Activated CD4-positive, alpha-beta T cell treated with anti-CD3 and anti-CD28 coated beads for 24 hours (primary cell): ENCODE measurements at regions not wholly inside any gene's neighbourhood (a gene's known extent, or its start where the extent isn't known, plus 50 kb on each side); places are given as distances from the start of the nearest gene placed in this dataset.

Experiments
- DNase-seq, 2 donors: peaks; one replicate each; pipeline ENCODE4 v3.0.0-alpha.2; 2020; ENCODE audit warnings: low read depth in 2 of 2

DNA sequence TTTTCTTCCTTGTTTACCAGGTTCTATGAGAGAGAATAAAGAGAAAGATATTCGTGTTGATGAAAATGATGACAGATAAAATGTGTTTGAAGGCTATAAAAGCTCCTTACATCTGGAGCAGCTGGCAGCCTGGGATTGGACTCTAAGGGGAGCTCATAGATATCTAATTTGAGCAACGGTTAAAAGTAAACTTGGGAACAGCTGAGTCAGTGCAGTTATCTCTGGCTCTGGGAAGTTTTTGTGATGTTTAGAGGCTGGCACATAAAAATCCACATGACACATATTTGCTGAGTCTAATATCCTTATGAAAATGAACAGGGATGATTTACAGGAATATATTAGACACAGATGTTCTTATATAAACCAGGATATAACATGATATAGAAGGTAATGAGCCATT lies 331.8 kb upstream of the TENM3 start:
- no peak for DNase-seq

DNA sequence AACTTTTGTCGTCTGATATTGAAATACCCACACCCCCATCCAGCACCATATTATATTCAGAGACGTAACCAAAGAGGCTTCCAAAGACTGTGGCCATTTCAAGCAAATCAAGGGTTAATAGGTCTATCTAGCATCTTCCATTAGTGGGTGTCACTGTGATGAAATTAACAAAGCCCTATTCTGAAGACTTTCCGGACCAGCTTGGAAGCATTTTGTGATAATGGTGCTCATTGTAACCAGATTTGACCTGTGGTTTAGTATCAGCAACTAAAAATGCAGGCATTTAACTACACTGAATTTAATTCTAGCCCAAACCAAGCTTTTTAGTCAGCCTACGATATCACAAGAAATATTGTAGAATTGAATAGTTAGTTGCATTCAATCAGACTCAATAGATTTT lies 309.7 kb upstream of the TENM3 start:
- DNase-seq, result no peak

DNA sequence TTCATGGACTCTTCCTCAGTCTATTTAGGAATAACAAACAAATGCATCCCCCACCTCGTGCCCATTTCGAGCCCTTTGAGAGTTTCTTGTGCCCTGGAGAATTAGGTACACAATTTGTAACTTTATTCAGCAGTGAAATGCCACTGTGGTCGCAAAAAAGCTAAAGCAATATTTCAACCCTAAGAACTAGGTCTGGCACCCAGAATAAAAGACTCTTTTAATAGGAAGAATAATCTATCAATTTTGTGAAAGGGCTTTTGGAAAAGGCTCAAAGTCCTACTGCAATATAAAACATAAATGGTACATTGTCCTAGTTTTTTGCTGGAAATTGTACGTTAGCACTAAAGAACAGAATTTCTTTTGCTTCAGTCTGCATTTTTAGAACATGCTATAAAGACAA lies 304.6 kb upstream of the TENM3 start:
- no peak for DNase-seq

DNA sequence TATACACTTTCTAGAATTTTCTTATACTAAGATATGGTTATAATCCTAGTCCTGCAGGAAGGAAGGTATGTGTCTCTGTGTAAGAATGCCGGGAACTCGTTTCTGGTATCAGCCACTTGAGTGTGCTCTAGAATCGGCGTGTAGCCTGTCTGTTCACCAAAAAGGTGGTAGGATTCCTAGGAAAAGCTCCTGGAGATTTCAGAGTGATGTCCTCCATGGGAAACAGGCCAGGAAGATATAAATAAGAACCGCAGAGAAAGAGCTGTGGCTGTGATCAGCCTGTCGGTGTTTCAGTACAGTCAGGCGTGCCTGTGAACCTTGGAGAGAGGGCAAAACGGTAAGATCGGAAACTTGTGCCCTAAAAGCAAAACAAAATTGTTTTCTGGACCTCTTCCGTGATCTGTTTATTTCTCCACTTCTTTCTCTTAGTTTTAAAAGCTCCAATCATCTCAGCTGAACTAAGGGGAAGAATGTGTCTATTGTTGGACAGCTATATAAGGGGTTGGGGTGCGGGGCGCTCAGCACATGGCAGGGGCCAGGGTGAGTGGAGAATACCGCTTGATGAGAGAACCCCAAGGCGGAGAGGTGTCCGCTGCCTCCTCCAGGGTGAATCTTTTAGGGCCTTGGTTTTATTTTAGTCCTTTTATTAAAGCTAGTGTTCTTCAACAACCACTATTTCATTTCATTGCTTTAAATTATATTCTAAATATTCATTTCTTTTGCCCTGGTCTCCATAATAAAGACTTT lies 303.8 kb upstream of the TENM3 start:
- no peak for DNase-seq

DNA sequence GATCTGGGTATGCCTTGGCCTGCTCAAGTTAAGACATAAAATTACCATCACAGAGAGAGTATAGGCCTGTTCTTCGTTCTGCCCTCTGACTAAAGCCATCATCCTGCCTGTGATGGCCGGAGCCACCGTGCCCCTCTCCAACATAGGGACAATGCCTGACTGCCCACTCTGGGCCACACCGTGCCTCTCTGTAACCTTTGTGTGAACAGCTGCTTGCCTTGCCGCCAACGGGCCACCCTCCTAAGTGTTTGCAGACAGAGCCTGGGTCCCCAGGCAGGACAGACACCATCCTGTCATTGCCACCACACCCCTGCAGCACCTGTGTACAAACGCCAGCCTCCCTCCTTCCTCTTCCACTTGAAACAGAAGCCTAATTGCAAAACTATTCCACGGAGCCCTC lies 298.7 kb upstream of the TENM3 start:
- no peak for DNase-seq

DNA sequence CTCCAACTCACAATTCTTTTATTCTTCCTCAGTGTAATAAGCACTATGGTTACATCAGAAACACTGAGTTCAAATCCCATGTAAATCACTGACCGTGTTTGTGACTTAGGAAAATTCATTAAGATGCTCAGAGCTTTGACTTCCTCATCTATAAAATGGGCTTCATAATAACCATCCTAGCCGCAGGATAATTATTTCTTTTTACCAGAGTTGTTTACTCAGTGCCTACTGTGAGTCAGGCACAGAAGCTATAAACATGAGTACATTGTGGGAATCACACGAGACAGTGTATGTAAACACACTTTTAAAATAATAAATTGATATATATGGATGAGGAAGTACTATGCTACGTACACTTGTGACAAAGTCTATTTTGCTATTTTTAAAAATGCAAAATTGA lies 296.3 kb upstream of the TENM3 start:
- DNase-seq, result no peak

DNA sequence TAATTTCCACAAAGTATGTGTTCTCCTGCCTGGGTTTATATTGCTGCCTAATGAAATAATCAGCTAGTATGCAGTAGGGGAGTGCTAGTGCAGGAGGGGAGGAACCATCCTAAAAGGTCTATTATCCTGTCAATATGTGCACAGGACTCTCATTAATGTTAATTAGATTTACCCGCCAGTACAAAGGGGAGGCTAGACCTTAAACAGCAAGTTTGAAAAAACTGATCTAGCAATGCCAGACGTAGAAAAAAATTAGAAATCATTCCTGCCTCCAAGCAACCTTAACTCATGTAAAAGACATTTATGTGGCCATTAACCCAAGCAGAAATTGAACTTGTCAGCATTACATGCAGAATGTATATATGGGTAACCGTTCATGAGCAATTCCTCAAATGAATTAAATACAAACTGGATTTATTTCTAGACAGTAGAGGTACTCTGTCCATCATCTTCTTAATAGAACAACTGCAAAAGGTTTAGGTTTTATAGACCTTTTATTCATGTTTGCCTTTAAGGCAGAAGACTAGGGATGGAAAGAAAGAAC lies 294.3 kb upstream of the TENM3 start:
- DNase-seq, result no peak

DNA sequence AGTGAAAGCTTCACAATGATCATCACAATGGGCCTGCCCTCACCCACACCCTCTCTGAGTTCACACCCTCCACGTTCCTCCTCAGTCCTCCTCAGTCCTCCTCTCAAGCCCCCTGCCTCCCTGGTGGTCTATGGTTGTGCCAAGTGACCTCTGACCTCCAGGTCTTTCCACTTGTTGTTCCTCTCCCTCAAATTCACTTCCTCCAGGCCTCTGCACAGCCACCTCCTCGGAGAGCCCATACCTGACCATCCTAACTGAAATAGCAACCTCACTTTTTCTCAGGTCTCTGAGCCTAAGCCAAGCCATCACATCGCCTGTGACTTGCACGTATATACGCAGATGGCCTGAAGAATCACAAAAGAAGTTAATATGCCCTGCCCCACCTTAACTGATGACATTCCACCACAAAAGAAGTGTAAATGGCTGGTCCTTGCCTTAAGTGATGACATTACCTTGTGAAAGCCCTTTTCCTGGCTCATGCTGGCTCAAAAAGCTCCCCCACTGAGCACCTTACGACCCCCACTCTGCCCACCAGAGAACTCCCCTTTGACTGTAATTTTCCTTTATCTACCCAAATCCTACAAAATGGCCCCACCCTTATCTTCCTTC lies 293.4 kb upstream of the TENM3 start:
- no peak for DNase-seq

DNA sequence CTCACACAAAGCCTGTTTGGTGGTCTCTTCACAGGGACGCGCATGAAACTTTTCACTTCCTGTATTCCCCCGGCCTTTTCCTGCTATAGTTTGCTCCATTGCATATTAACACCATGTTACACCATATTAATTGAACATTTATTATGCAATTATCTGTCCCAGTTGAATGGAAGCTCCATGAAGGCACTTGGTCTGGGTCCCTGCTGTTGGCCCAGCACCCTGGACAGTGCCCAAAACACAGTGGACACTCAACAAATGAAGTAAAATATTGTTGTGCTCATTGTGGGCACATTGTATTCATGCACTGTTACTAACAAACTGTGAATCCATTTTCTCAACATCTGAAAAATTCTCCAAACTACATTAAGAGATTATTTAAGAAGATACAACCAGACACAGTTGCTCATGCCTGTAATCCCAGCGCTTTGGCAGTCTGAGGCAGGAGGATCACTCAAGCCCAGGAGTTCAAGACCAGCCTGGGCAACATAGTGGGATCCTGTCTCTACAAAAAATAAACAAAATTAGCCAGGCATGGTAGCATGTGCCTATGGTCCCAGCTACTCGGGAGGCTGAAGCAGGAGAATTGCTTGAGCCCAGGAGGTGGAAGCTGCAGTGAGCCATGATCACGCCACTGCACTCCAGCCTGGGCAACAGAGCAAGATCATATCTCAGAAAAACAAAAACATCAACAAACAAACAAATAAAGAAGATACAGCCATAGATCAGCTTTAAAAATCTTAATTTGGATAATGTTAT lies 292.7 kb upstream of the TENM3 start:
- DNase-seq, result no peak

DNA sequence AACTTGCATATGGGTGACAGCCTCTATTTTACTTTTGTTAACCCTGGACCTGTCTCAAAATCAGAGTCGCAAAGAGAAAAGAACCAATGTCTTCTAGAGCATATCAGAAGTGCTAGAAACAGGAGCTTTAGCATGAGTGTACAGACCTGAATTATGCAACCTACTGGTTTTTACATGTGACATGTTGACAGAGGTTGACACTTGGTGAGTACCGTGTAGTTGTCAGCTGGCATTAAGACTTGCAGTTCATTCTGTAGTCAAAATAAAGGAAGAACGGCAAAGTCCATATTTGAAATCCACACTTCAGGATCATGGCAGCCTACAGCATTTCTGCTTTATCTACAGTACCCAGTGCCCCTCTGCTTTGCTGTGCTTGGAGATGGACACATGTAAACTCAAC lies 291.9 kb upstream of the TENM3 start:
- DNase-seq, result no peak

DNA sequence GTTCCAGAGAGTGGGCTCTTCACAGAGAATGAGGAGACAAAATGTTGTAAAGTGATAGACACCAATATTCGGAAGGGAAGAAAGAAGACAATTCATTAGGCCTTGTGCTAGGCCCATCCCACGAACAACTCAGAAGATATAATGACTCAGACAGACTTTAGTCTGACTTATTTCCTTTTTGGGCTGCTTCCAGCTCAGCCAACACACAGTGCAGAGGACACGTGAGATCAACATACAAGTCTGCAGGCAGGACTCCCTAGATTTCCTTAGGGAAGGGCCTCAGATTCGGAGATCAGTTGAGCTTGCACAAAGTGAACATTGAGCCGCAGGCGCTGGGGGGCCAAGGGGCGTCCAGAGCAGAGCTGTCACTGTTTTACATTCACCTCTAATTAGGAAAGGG lies 290.7 kb upstream of the TENM3 start:
- no peak for DNase-seq

DNA sequence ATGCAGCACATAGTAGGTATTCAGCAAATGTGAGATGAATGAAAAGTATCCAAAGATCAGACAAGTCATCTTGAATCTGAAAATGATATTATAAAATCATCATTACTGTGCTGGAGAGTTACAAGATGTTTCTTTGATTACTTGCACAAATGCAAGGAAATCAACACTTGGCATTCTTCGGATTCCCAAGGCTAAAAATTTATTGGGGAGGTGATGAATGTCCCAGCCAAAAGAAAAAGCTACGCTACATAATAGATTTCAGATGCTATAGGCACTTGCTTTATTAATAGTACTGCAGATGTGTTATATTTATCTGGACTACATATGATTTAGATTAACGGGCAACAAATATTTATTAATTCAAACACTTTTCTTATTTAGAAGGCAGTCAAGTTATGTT lies 286.7 kb upstream of the TENM3 start:
- DNase-seq, result no peak

DNA sequence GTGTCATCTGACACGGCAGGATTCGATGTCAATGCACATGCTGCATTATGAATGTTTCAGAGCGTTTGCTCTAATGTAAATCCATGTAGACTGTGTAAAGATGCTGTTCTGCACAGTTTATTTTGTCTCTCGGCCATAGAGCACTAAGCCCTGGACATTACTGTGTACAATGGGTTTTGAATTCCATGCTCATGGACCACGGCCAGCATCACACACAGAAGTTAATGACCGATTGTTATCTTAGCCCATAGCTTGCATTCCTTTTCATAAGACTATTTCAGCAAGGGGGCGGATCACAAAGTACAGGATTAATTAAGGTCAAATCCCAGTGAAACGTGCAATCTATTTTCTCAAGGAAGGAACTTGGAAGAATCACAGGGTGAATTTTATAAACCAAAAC lies 286.1 kb upstream of the TENM3 start:
- no peak for DNase-seq

DNA sequence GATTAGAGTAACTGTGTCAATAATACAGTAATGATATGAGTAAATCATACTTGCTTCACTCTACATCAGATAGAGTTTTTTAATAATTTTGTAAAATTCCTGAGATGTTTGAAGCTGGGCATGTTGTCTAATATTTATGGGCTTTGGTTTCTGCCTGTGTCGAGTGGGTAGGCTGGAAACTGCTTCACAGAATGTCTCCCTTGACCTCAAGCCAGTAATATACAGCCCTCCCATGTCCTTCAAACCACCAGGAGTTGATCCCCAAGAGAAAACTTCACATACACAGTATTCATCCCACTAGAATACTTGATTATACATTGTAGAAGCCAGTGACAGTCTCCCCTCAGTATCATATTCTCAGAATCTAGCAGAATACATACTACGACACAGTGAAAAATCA lies 284.8 kb upstream of the TENM3 start:
- DNase-seq, result no peak

DNA sequence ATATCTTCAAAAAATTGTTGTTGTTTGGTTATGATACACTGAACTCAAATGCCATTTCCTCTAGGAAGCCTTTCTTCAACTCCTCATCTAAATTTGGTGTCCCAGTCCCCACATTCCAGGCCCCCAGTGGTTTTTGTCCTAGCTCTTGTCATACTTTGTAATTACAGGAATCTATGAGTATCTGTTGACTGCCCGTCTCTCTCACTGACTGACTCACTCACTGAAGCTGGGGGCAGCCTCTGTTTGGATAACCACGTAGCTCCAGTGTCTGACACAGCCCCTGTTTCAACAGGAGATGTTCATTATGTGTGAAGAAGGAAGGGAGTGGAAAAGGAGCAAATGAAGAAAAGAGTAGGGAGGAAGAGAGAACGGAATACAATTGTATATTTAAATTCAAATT lies 284.1 kb upstream of the TENM3 start:
- no peak for DNase-seq

DNA sequence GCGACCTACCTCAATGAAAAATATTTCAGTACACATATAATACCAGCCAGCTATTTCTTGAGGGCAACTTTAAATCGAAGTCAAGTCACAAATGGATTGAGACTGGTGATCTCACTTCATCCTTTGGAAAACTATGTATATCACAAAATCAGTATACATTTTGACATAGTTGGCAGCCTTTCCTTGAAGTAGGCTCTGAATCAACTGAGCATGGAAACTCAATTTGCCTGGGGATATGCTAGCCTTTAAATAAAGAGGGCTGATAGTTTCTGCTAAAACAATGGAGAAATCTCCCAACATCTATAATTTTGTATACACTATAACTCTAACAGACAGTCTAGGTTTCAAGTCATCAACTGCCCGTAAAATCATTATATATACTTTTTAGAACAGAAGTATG lies 282.8 kb upstream of the TENM3 start:
- no peak for DNase-seq

DNA sequence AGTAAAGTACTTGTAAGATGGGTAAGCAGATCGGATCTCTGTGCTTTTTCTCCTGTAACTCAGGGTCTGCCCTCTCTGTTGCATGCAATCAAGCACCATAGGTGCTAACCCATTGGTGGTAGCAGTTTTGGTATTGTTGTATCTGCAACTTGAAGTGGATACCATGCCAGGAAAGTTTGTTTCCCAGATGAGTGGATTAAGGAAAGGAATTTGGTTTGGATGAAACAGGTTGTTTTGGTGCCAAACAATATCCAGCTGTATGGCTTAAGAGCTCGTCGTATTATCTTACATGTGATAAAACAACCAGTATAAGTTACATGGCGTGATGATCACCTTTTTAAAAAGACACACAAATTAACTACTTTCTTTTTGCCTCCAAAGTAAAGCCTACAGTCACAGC lies 280.9 kb upstream of the TENM3 start:
- DNase-seq, result no peak

DNA sequence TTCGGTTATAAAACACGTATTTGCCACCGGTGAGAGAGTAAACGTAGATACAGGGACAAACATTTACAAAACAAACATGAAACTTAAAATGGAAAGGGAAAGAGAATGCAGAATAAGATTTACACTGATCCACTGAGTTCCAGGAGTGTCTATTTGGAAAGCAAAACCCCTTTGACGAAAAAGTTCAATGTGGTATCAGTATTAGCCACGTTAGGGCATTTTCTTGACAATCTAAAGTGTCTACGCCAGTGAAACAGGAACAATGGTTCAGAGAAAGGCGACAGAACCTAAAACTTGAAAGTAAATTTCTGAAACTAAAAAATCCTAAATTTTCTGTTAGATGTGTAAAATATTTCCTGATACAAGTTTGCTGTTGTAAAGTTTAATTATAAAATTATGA lies 278.5 kb upstream of the TENM3 start:
- no peak for DNase-seq

DNA sequence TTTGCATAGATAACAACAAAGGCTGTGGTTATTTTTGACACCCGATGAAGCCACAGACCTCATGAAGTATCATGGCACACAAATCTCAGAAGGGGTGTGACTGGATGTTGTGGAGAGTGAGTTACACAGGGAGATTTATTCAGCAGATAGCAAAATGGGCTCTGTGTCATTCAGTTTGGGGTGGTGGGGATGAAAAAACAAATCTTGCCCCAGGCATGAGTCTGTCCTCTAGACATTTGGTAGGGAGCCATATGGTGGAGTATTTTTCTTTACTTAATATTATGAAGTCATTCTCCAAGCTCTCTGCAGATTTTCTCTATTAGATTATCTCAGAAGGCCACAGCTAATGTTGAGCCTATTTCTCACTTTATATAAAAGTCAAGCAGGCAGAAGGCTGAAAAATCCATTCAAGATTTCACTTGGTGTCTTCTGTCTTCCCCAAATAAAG lies 277.1 kb upstream of the TENM3 start:
- DNase-seq, result no peak

DNA sequence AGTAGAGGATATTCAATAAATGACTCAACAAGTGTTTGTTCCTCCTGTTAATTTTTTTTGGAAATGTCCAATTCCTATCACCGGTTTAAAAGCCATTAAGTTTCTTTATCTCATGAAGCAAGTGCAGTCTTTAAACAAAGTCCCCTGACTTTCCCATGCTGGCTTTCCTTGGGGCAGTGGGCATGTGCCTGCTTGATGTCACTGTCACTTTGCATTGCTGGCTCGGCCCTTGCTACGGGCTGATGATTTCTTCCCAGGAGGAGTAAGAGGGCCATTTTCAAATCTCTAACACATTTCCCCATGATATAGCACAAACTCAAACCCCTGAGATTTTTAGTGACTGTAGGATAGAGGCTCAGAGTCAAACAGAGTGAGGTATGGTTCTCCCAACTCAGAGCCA lies 275.8 kb upstream of the TENM3 start:
- no peak for DNase-seq

DNA sequence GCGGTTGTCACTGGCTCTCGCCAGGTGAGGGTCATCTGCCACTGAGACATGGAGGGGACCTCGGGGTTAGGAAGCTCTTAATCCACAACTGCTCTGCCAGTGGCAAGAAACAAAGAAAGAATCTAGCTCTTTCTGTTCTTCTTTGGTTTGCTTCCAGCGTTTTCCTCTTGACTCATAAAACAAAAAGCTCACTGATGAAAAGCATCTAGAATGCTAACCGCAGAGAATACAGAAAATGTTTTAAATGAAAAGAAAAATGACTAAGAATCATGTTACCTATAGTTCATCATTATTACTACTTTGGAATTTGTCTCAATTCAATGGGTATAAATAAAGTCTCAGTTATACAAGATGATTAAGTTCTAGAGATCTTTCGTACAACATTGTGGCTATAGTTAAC lies 274.8 kb upstream of the TENM3 start:
- DNase-seq, result no peak

DNA sequence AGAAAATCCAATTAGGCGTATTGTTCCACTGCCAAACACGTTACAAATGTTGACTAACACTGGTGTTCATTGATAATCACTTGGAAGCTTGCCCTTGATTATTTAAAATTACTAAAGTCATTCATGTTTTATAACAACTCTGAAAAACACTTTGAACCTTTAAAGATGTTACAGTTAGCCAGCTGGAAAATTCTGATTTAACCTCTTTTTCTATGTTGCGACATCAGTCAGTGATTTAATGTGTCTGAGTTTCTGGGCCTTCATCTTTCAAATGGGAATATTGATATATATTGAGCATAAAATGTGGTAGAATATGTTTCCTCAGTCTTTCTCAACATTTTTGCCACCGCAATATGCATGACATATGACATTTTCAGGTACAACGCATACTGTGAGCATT lies 274.1 kb upstream of the TENM3 start:
- DNase-seq, result no peak

DNA sequence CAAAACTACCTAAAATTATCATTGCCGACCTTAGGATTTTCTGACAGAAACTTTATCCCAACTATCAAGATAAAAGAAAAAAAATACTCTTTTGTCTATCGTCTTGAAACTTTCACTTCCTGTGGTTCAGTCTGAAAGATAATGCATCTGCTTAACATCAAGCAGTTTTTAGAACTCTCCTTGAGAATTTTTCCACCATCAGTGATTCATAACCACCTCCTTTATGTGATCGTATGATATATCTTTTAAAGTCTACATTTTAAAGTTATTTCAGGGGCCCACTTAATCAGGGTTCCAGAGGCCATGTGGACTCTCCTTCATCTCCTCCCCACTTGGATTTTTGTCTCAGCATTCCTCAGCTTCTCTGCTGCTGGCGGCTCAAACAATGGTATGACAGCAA lies 272.8 kb upstream of the TENM3 start:
- DNase-seq, result no peak
